CD14-positive monocyte (primary cell): ENCODE measurements at regions not wholly inside any gene's neighbourhood (a gene's known extent, or its start where the extent isn't known, plus 50 kb on each side); places are given as distances from the start of the nearest gene placed in this dataset.

Experiments
- DNase-seq, 3 donors: peaks; one replicate each; pipeline ENCODE4 v3.0.0-alpha.2; 2011 to 2022
- H2AFZ ChIP-seq: 2 replicates; pipeline ENCODE4 v1.6.0; 2012; ENCODE audit warnings: mild to moderate bottlenecking, low read depth, low read length, inconsistent platforms; ENCODE audit not compliant: insufficient read depth, poor library complexity, severe bottlenecking
- H3K27ac ChIP-seq, 2 donors: 1 replicate in 1 of 2; 2 replicates in 1 of 2; pipeline ENCODE4 v1.5.1; 2012 to 2013; ENCODE audit warnings: low read length in 2 of 2, control low read depth in 1 of 2, inconsistent platforms in 1 of 2, low read depth in 1 of 2, mild to moderate bottlenecking in 1 of 2
- H3K27me3 ChIP-seq, 2 donors: one replicate each; pipeline versions ENCODE4 v1.6.0 to v1.6.1; 2011 to 2013; ENCODE audit warnings: low read length in 2 of 2; ENCODE audit not compliant: control insufficient read depth in 2 of 2, insufficient read depth in 2 of 2
- H3K36me3 ChIP-seq, 2 donors: replicated peaks in 1 of 2; 1 replicate in 1 of 2; 2 replicates in 1 of 2; pipeline versions ENCODE4 v1.5.1 to v1.6.1; 2012 to 2013; ENCODE audit warnings: low read length in 2 of 2, control low read depth in 1 of 2, inconsistent platforms in 1 of 2, mild to moderate bottlenecking in 1 of 2; ENCODE audit not compliant: insufficient read depth in 2 of 2, control insufficient read depth in 1 of 2
- H3K4me1 ChIP-seq, 2 donors: 1 replicate in 1 of 2; 2 replicates in 1 of 2; pipeline versions ENCODE4 v1.5.1 to v1.6.1; 2012 to 2013; ENCODE audit warnings: low read length in 2 of 2, control low read depth in 1 of 2, inconsistent platforms in 1 of 2, mild to moderate bottlenecking in 1 of 2, moderate library complexity in 1 of 2; ENCODE audit not compliant: insufficient read depth in 2 of 2, control insufficient read depth in 1 of 2
- H3K4me2 ChIP-seq: replicated peaks from 2 replicates; pipeline ENCODE3; 2012; ENCODE audit warnings: low read length, moderate library complexity, mild to moderate bottlenecking; ENCODE audit not compliant: poor library complexity, severe bottlenecking; ENCODE audit errors: extremely low read depth
- H3K4me3 ChIP-seq, 3 experiments: fragments of 200-600 bp in 1 of 3; sonication (generic) in 1 of 3; replicated peaks in 1 of 3; 1 replicate in 2 of 3; 2 replicates in 1 of 3; pipeline ENCODE4 v1.5.1; 2011 to 2013; ENCODE audit warnings: low read length in 3 of 3, mild to moderate bottlenecking in 3 of 3, control low read depth in 2 of 3, low read depth in 2 of 3, inconsistent platforms in 1 of 3, moderate library complexity in 1 of 3
- H3K79me2 ChIP-seq: 2 replicates; pipeline ENCODE4 v1.6.0; 2012; ENCODE audit warnings: mild to moderate bottlenecking, control low read depth, inconsistent platforms, low read length, moderate library complexity; ENCODE audit not compliant: insufficient read depth
- H3K9ac ChIP-seq: 2 replicates; pipeline ENCODE4 v1.6.0; 2017; ENCODE audit warnings: low read length, mild to moderate bottlenecking; ENCODE audit not compliant: insufficient read depth, poor library complexity, severe bottlenecking
- H3K9me3 ChIP-seq, 2 donors: replicated peaks in 1 of 2; 1 replicate in 1 of 2; 2 replicates in 1 of 2; pipeline versions ENCODE4 v1.5.1 to v1.6.1; 2012 to 2013; ENCODE audit warnings: low read length in 2 of 2, control low read depth in 1 of 2; ENCODE audit not compliant: control insufficient read depth in 1 of 2, insufficient read depth in 1 of 2
- H4K20me1 ChIP-seq: 2 replicates; pipeline ENCODE4 v1.6.0; 2012; ENCODE audit warnings: mild to moderate bottlenecking, low read length, control low read depth, moderate library complexity; ENCODE audit not compliant: insufficient read depth
- H3K27ac Mint-ChIP-seq, 7 donors: one replicate each; pipeline ENCODE4 v1.8.0; 2020; ENCODE audit warnings: mild to moderate bottlenecking in 7 of 7, mixed read lengths in 7 of 7, moderate library complexity in 6 of 7, inconsistent platforms in 2 of 7
- H3K27me3 Mint-ChIP-seq, 3 donors: one replicate each; pipeline ENCODE4 v1.8.0; 2021 to 2022; ENCODE audit warnings: low read depth in 3 of 3, mild to moderate bottlenecking in 3 of 3, mixed read lengths in 3 of 3, moderate library complexity in 3 of 3, inconsistent platforms in 1 of 3
- H3K36me3 Mint-ChIP-seq, 2 donors: one replicate each; pipeline ENCODE4 v1.8.0; 2020; ENCODE audit warnings: mixed read lengths in 2 of 2, inconsistent platforms in 1 of 2, mild to moderate bottlenecking in 1 of 2
- H3K4me1 Mint-ChIP-seq: one replicate; pipeline ENCODE4 v1.8.0; 2020; ENCODE audit warnings: mild to moderate bottlenecking, mixed read lengths
- H3K4me3 Mint-ChIP-seq, 2 donors: one replicate each; pipeline ENCODE4 v1.8.0; 2020; ENCODE audit warnings: mild to moderate bottlenecking in 2 of 2, mixed read lengths in 2 of 2, moderate library complexity in 1 of 2
- H3K9me3 Mint-ChIP-seq, 7 donors: one replicate each; pipeline ENCODE4 v1.8.0; 2020 to 2022; ENCODE audit warnings: mixed read lengths in 7 of 7, mild to moderate bottlenecking in 6 of 7, moderate library complexity in 6 of 7, inconsistent platforms in 2 of 7
- CTCF ChIP-seq: fragments of 200-600 bp; IDR thresholded peaks from one replicate; pipeline ENCODE4 v1.8.0; 2022; ENCODE audit warnings: antibody characterized with exemption, mild to moderate bottlenecking
- WGBS: methylation state at CpG from one replicate; pipeline ENCODE4 v1.1.5; 2013; ENCODE audit warnings: missing lambda C conversion rate; ENCODE audit not compliant: insufficient coverage; 5-methylcytosine and 5-hydroxymethylcytosine counted together
- intact Hi-C, 2 donors: fragments of 100-400 bp; cut with micrococcal nuclease; formaldehyde crosslinking; loops; one replicate each; pipeline versions ENCODE4 v1.15.0 to v1.15.1; 2023

- H3K36me3 ChIP-seq = no peaks in the 10 kb centered on the region
- no peak overlapping the region for H2AFZ ChIP-seq
- Mint-ChIP-seq H3K27me3 (peaks cover 0 to 7% (median 2%) of the 10 kb centered on the region in 3 donors), H3K36me3 (no peaks in the 10 kb centered on the region), H3K4me1 (peaks cover 4% of the 10 kb centered on the region), H3K27ac (no peak overlapping the region), H3K9me3 (peaks cover 0 to 2% (median 0%) of the 10 kb centered on the region in 7 donors), H3K4me3 (no peak overlapping the region)
- no peak for DNase-seq
- H3K4me1 ChIP-seq = no peaks in the 10 kb centered on the region
- H3K4me3 ChIP-seq = no peak overlapping the region
- no CpG with 5 or more reads among the region's 2 CpGs for WGBS
- H3K79me2 ChIP-seq = no peaks in the 10 kb centered on the region
- H3K4me2 ChIP-seq = no peak overlapping the region
- H3K9me3 ChIP-seq = no peaks in the 10 kb centered on the region
- H3K27me3 ChIP-seq = no peaks in the 10 kb centered on the region
- no peak for TF ChIP-seq CTCF
- H3K9ac ChIP-seq = no peak overlapping the region
- H3K27ac ChIP-seq = no peak overlapping the region
- no peaks in the 10 kb centered on the region for H4K20me1 ChIP-seq
- intact Hi-C loops = no loop called here
These were observed 179.3 kb upstream of the PZP start for GRCh38 chr12:9387450-9387849.

GRCh38 chr12:9383585-9383984, 175.4 kb upstream of the PZP start:
- Histone ChIP-seq H3K4me1 (peaks cover 11 to 14% of the 10 kb centered on the region in 2 donors), H3K36me3 (no peaks in the 10 kb centered on the region), H3K27ac (no peak overlapping the region), H3K79me2 (no peaks in the 10 kb centered on the region), H3K9me3 (no peaks in the 10 kb centered on the region), H3K4me2 (no peak overlapping the region), H4K20me1 (no peaks in the 10 kb centered on the region), H3K27me3 (no peaks in the 10 kb centered on the region), H2AFZ (no peak overlapping the region), H3K4me3 (no peak overlapping the region), H3K9ac (no peak overlapping the region)
- Mint-ChIP-seq H3K4me1 (peaks cover 16% of the 10 kb centered on the region), H3K9me3 (peaks cover 0 to 2% (median 0%) of the 10 kb centered on the region in 7 donors), H3K27ac (no peak overlapping the region), H3K36me3 (no peaks in the 10 kb centered on the region), H3K4me3 (no peak overlapping the region), H3K27me3 (peaks cover 0 to 4% (median 2%) of the 10 kb centered on the region in 3 donors)
- intact Hi-C loops = no loop called here
- DNase-seq = no peak
- WGBS = 86% methylated on average over 1 of the region's 4 CpGs
- no peak for TF ChIP-seq CTCF
